ENCODE measurements at regions not wholly inside any gene's neighbourhood (a gene's known extent, or its start where the extent isn't known, plus 50 kb on each side); places are given as distances from the start of the nearest gene placed in this dataset.

DNA sequence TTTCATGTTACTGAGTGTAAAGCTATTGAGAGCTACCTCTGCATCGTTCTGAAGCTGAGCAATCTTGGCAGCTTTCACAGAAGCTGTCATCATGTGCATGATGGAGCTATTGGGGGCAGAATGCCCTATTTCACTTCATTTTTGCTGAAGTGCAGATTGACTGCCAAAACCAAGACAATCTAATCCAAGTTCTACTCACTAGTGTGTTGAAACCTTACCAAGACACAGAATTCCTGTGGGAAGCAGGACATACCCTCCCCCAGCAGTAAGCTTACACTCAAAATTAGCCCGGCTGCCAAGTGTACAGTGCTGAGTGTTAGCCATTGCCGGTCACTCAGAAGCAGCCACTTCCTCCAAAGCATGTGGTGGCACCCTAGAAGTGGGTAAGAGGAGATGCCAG, 177.3 kb upstream of the TENT5A start:
- DNase-seq (ENCODE audit: low read depth, low spot score), result no peak

More for the DNA sequence above, 177.3 kb upstream of the TENT5A start:
- FAIRE-seq, result no peak
- Histone ChIP-seq H3K4me3 (replicated peaks in 1 of 3; ENCODE audit: insufficient read depth in 1 of 3, low read depth in 1 of 3, low read length in 3 of 3) (no peak overlapping the region), H3K79me2 (ENCODE audit: control insufficient read depth, insufficient read depth, low read length) (no peaks in the 10 kb centered on the region), H3K27me3 (ENCODE audit: control insufficient read depth in 2 of 2, insufficient read depth in 2 of 2, low read length in 2 of 2) (no peaks in the 10 kb centered on the region), H3K9me1 (replicated peaks; ENCODE audit: control insufficient read depth, extremely low read depth, insufficient read depth, low read length) (no peaks in the 10 kb centered on the region), H2AFZ (ENCODE audit: low read depth, low read length) (no peak overlapping the region), H3K4me2 (ENCODE audit: insufficient read depth, low read length) (no peak overlapping the region), H3K4me1 (ENCODE audit: control insufficient read depth, extremely low read depth, insufficient read depth, low read length) (no peaks in the 10 kb centered on the region), H3K36me3 (ENCODE audit: control insufficient read depth in 2 of 2, extremely low read depth in 1 of 2, insufficient read depth in 2 of 2, low read length in 2 of 2) (no peaks in the 10 kb centered on the region), H4K20me1 (replicated peaks; ENCODE audit: control insufficient read depth, extremely low read depth, insufficient read depth, low read length) (no peaks in the 10 kb centered on the region), H3K9ac (replicated peaks; ENCODE audit: extremely low read depth, insufficient read depth, low read length) (no peak overlapping the region), H3K9me3 (replicated peaks; ENCODE audit: control insufficient read depth, insufficient read depth, low read length) (no peaks in the 10 kb centered on the region), H3K27ac (ENCODE audit: insufficient read depth, low read depth, low read length) (no peak overlapping the region)
- intact Hi-C loops (cut with micrococcal nuclease), result no loop called here
- dilution Hi-C loops (cut with MboI; ENCODE audit: extremely low pct_ligation_motif_present, low sequenced_read_pairs), result no loop called here
- CTCF ChIA-PET, result interaction anchor here (1.1 to 1.6 kb wide), 2 partner anchors 111 to 1324 kb away, joined by 3 read pairs; no protein-coding TSS in a partner anchor
- BruUV-seq (replicated peaks), result no TSS peak
- TF ChIP-seq MYC (IDR thresholded peaks at IDR 0.05; ENCODE audit: low read depth, low read length), result no peak
- TF ChIP-seq POLR2AphosphoS5 (IDR thresholded peaks at IDR 0.05; ENCODE audit: insufficient read depth, low read depth, low read length), result no peak
- no peak for TF ChIP-seq POLR2A (IDR thresholded peaks at IDR 0.05; ENCODE audit: low read depth, low read length)
- no peak for TF ChIP-seq GATA2 (IDR thresholded peaks at IDR 0.05; ENCODE audit: insufficient read depth, insufficient read length, low read depth, low read length)
- TF ChIP-seq JUN (IDR thresholded peaks at IDR 0.05; ENCODE audit: borderline replicate concordance, insufficient read depth, insufficient read length, low read depth), result no peak
- no peak for TF ChIP-seq FOS (IDR thresholded peaks at IDR 0.05; ENCODE audit: borderline replicate concordance, insufficient read depth, low read length)
- TF ChIP-seq, protein P1, sequence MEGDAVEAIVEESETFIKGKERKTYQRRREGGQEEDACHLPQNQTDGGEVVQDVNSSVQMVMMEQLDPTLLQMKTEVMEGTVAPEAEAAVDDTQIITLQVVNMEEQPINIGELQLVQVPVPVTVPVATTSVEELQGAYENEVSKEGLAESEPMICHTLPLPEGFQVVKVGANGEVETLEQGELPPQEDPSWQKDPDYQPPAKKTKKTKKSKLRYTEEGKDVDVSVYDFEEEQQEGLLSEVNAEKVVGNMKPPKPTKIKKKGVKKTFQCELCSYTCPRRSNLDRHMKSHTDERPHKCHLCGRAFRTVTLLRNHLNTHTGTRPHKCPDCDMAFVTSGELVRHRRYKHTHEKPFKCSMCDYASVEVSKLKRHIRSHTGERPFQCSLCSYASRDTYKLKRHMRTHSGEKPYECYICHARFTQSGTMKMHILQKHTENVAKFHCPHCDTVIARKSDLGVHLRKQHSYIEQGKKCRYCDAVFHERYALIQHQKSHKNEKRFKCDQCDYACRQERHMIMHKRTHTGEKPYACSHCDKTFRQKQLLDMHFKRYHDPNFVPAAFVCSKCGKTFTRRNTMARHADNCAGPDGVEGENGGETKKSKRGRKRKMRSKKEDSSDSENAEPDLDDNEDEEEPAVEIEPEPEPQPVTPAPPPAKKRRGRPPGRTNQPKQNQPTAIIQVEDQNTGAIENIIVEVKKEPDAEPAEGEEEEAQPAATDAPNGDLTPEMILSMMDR (IDR thresholded peaks at IDR 0.05; ENCODE audit: extremely low read depth in 1 of 2, insufficient read depth in 1 of 2, low read depth in 1 of 2, low read length in 2 of 2), result no peak
- TF ChIP-seq EZH2 (IDR thresholded peaks at IDR 0.05; ENCODE audit: borderline replicate concordance, low read depth, low read length, severe bottlenecking), result no peak
- TF ChIP-seq, protein P2, sequence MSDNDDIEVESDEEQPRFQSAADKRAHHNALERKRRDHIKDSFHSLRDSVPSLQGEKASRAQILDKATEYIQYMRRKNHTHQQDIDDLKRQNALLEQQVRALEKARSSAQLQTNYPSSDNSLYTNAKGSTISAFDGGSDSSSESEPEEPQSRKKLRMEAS (IDR thresholded peaks at IDR 0.05; ENCODE audit: insufficient read depth, insufficient read length), result no peak
- POLR2A ChIA-PET, result no interaction called here

Measured in endothelial cell of umbilical vein (primary cell).